OCI-LY7 (cell line): ENCODE measurements at regions not wholly inside any gene's neighbourhood (a gene's known extent, or its start where the extent isn't known, plus 50 kb on each side); places are given as distances from the start of the nearest gene placed in this dataset.

ENCODE experiments used
- EZH2phosphoT487 ChIP-seq: fragments of 200-600 bp; sonication (generic); IDR thresholded peaks from 2 replicates; pipeline ENCODE4 v1.6.1; 2018; ENCODE audit warnings: low read depth, borderline replicate concordance, mild to moderate bottlenecking, mixed run types, antibody characterized with exemption, low read length, moderate library complexity, mixed read lengths
- TF ChIP-seq, protein P1 (sequence below): fragments of 200-600 bp; sonication (generic); conservative IDR thresholded peaks from 2 replicates; pipeline ENCODE4 v1.5.1; 2014; ENCODE audit warnings: mild to moderate bottlenecking, antibody characterized with exemption, low read length, moderate library complexity, mixed read lengths

- TF ChIP-seq, protein P1, sequence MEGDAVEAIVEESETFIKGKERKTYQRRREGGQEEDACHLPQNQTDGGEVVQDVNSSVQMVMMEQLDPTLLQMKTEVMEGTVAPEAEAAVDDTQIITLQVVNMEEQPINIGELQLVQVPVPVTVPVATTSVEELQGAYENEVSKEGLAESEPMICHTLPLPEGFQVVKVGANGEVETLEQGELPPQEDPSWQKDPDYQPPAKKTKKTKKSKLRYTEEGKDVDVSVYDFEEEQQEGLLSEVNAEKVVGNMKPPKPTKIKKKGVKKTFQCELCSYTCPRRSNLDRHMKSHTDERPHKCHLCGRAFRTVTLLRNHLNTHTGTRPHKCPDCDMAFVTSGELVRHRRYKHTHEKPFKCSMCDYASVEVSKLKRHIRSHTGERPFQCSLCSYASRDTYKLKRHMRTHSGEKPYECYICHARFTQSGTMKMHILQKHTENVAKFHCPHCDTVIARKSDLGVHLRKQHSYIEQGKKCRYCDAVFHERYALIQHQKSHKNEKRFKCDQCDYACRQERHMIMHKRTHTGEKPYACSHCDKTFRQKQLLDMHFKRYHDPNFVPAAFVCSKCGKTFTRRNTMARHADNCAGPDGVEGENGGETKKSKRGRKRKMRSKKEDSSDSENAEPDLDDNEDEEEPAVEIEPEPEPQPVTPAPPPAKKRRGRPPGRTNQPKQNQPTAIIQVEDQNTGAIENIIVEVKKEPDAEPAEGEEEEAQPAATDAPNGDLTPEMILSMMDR, result no peak
- no peak for TF ChIP-seq EZH2phosphoT487
These were observed 112.0 kb upstream of the PDE10A start for GRCh38 chr6:165774903-165775601.
